ENCODE measurements at regions not wholly inside any gene's neighbourhood (a gene's known extent, or its start where the extent isn't known, plus 50 kb on each side); places are given as distances from the start of the nearest gene placed in this dataset.

- CTCF ChIA-PET = no interaction called here
- Histone ChIP-seq H3K4me2 (ENCODE audit: low read length) (no peak overlapping the region), H3K4me3 (replicated peaks in 1 of 2; ENCODE audit: low read depth in 1 of 2, low read length in 2 of 2) (no peak overlapping the region), H4K20me1 (ENCODE audit: insufficient read depth) (no peaks in the 10 kb centered on the region), H3K27ac (ENCODE audit: low read depth, low read length) (no peak overlapping the region), H3K79me2 (ENCODE audit: insufficient read depth, low read length) (no peaks in the 10 kb centered on the region), H2AFZ (ENCODE audit: low read depth, low read length, poor library complexity, severe bottlenecking) (no peak overlapping the region), H3K9me2 (ENCODE audit: insufficient read depth) (no peaks in the 10 kb centered on the region), H3K27me3 (ENCODE audit: insufficient read depth, low read length) (no peaks in the 10 kb centered on the region), H3K4me1 (ENCODE audit: control insufficient read depth in 1 of 2, insufficient read depth in 2 of 2, low read length in 2 of 2) (no peaks in the 10 kb centered on the region), H3K9ac (ENCODE audit: low read length) (no peak overlapping the region), H3K9me3 (ENCODE audit: control insufficient read depth in 1 of 2, insufficient read depth in 1 of 2, low read depth in 1 of 2, low read length in 2 of 2) (no peaks in the 10 kb centered on the region), H3K36me3 (ENCODE audit: control insufficient read depth in 1 of 2, insufficient read depth in 2 of 2, low read length in 2 of 2) (no peaks in the 10 kb centered on the region)
- BruUV-seq (replicated peaks) = no TSS peak
- POLR2A ChIA-PET = no interaction called here
- RAD21 ChIA-PET (ENCODE audit: low non-redundant PET in 1 of 2, low total read pairs in 2 of 2, uncharacterized antibody in 2 of 2, unreplicated experiment in 2 of 2) = no interaction called here
- TF ChIP-seq EZH2phosphoT487 (IDR thresholded peaks at IDR 0.05; ENCODE audit: borderline replicate concordance) (no peak), SIN3A (IDR thresholded peaks at IDR 0.05; ENCODE audit: low read depth) (no peak), CBX3 (IDR thresholded peaks at IDR 0.05; ENCODE audit: low read depth) (no peak), TCF7L2 (IDR thresholded peaks at IDR 0.05; ENCODE audit: borderline replicate concordance, extremely low read depth, insufficient read depth, insufficient read length) (no peak), POLR2A (IDR thresholded peaks at IDR 0.05; ENCODE audit: borderline replicate concordance, extremely low read depth, insufficient read depth, insufficient read length) (no peak), CTCF (IDR thresholded peaks at IDR 0.05 in 2 of 3, conservative IDR thresholded peaks at IDR 0.05 in 1 of 3; ENCODE audit: borderline replicate concordance in 1 of 3, insufficient read depth in 1 of 3, low read depth in 2 of 3, low read length in 2 of 3) (no peak), ZNF274 (IDR thresholded peaks at IDR 0.05; ENCODE audit: low read depth, low read length) (no peak), ZFX (IDR thresholded peaks at IDR 0.05) (no peak), ATF3 (IDR thresholded peaks at IDR 0.05) (no peak), POLR2AphosphoS5 (IDR thresholded peaks at IDR 0.05; ENCODE audit: low read depth, low read length) (no peak), SRF (IDR thresholded peaks at IDR 0.05; ENCODE audit: low read depth) (no peak), ZBTB33 (IDR thresholded peaks at IDR 0.05; ENCODE audit: extremely low read depth, insufficient replicate concordance, low read length) (no peak), EZH2 (IDR thresholded peaks at IDR 0.05) (no peak), REST (IDR thresholded peaks at IDR 0.05; ENCODE audit: low read depth) (no peak), CEBPB (IDR thresholded peaks at IDR 0.05; ENCODE audit: low read depth) (no peak), JUND (IDR thresholded peaks at IDR 0.05) (no peak), YY1 (IDR thresholded peaks at IDR 0.05; ENCODE audit: extremely low read depth, insufficient replicate concordance, low read depth, low read length) (no peak)
- no peak for ATAC-seq
- DNase-seq (ENCODE audit: low read depth, low spot score) = no peak
- intact Hi-C loops (cut with micrococcal nuclease) = no loop called here
Measured at GRCh38 chr2:145626301-145626700, 1106.4 kb upstream of the ZEB2 start.
